ENCODE measurements at regions not wholly inside any gene's neighbourhood (a gene's known extent, or its start where the extent isn't known, plus 50 kb on each side); places are given as distances from the start of the nearest gene placed in this dataset.

- H3K36me3 ChIP-seq (ENCODE audit: control insufficient read depth in 4 of 4, insufficient read depth in 4 of 4, low read length in 3 of 4): no peaks in the 10 kb centered on the region
- no CpG with 5 or more reads among the region's 2 CpGs for WGBS (ENCODE audit: insufficient coverage)
- peaks cover 0 to 3% (median 0%) of the 10 kb centered on the region in 5 experiments for H3K9me3 ChIP-seq (ENCODE audit: control extremely low read depth in 1 of 5, control insufficient read depth in 4 of 5, insufficient read depth in 2 of 5, low read depth in 1 of 5, low read length in 4 of 5)
- no peaks in the 10 kb centered on the region for H3K27me3 ChIP-seq (replicated peaks in 2 of 5; ENCODE audit: control insufficient read depth in 4 of 5, insufficient read depth in 5 of 5, low read length in 4 of 5)
- POLR2A ChIA-PET: no interaction called here
- H3K4me1 ChIP-seq (ENCODE audit: control extremely low read depth in 1 of 4, control insufficient read depth in 4 of 4, insufficient read depth in 4 of 4, low read length in 3 of 4): peaks cover 0 to 5% (median 0%) of the 10 kb centered on the region in 4 experiments
- CTCF ChIA-PET: interaction anchor here (0.6 to 1.3 kb wide), 2 partner anchors 22 to 73 kb away, joined by 3 to 4 read pairs; no protein-coding TSS in a partner anchor
- no peak for DNase-seq
- H3K27ac ChIP-seq (ENCODE audit: insufficient read depth in 1 of 2, low read depth in 1 of 2, low read length in 2 of 2, poor library complexity in 1 of 2, severe bottlenecking in 2 of 2): no peak overlapping the region
- H3K4me3 ChIP-seq (ENCODE audit: control insufficient read depth in 1 of 7, extremely low read depth in 1 of 7, insufficient read depth in 4 of 7, low read depth in 2 of 7, low read length in 6 of 7): no peak overlapping the region
Measured at GRCh38 chr11:123284454-123284853, 89.4 kb upstream of the CLMP start.

GRCh38 chr11:123282597-123282996 lies 87.5 kb upstream of the CLMP start:
- H3K9me3 ChIP-seq (ENCODE audit: control extremely low read depth in 1 of 5, control insufficient read depth in 4 of 5, insufficient read depth in 2 of 5, low read depth in 1 of 5, low read length in 4 of 5): peaks cover 0 to 3% (median 0%) of the 10 kb centered on the region in 5 experiments
- 100% methylated on average over 3 of the region's 6 CpGs for WGBS (ENCODE audit: insufficient coverage)
- H3K36me3 ChIP-seq (ENCODE audit: control insufficient read depth in 4 of 4, insufficient read depth in 4 of 4, low read length in 3 of 4): no peaks in the 10 kb centered on the region
- ChIA-PET POLR2A (no interaction called here), CTCF (interaction anchor here (1.1 kb wide), 1 partner anchor 20 kb away, joined by 3 read pairs; no protein-coding TSS in a partner anchor)
- H3K4me1 ChIP-seq (ENCODE audit: control extremely low read depth in 1 of 4, control insufficient read depth in 4 of 4, insufficient read depth in 4 of 4, low read length in 3 of 4): peaks cover 0 to 5% (median 0%) of the 10 kb centered on the region in 4 experiments
- H3K4me3 ChIP-seq (ENCODE audit: control insufficient read depth in 1 of 7, extremely low read depth in 1 of 7, insufficient read depth in 4 of 7, low read depth in 2 of 7, low read length in 6 of 7): no peak overlapping the region
- H3K27ac ChIP-seq (ENCODE audit: insufficient read depth in 1 of 2, low read depth in 1 of 2, low read length in 2 of 2, poor library complexity in 1 of 2, severe bottlenecking in 2 of 2): no peak overlapping the region
- DNase-seq: no peak
- H3K27me3 ChIP-seq (replicated peaks in 2 of 5; ENCODE audit: control insufficient read depth in 4 of 5, insufficient read depth in 5 of 5, low read length in 4 of 5): no peaks in the 10 kb centered on the region

GRCh38 chr11:123273616-123274015 lies 78.6 kb upstream of the CLMP start:
- POLR2A ChIA-PET: no interaction called here
- DNase-seq: no peak
- H3K27ac ChIP-seq (ENCODE audit: insufficient read depth in 1 of 2, low read depth in 1 of 2, low read length in 2 of 2, poor library complexity in 1 of 2, severe bottlenecking in 2 of 2): no peak overlapping the region
- no peaks in the 10 kb centered on the region for H3K36me3 ChIP-seq (ENCODE audit: control insufficient read depth in 4 of 4, insufficient read depth in 4 of 4, low read length in 3 of 4)
- no peaks in the 10 kb centered on the region for H3K27me3 ChIP-seq (replicated peaks in 2 of 5; ENCODE audit: control insufficient read depth in 4 of 5, insufficient read depth in 5 of 5, low read length in 4 of 5)
- H3K4me1 ChIP-seq (ENCODE audit: control extremely low read depth in 1 of 4, control insufficient read depth in 4 of 4, insufficient read depth in 4 of 4, low read length in 3 of 4): no peaks in the 10 kb centered on the region
- WGBS (ENCODE audit: insufficient coverage): 100% methylated on average over 1 of the region's 2 CpGs
- no peaks in the 10 kb centered on the region for H3K9me3 ChIP-seq (ENCODE audit: control extremely low read depth in 1 of 5, control insufficient read depth in 4 of 5, insufficient read depth in 2 of 5, low read depth in 1 of 5, low read length in 4 of 5)
- no peak overlapping the region for H3K4me3 ChIP-seq (ENCODE audit: control insufficient read depth in 1 of 7, extremely low read depth in 1 of 7, insufficient read depth in 4 of 7, low read depth in 2 of 7, low read length in 6 of 7)
- CTCF ChIA-PET: interaction anchor here (1.2 to 1.3 kb wide), 2 partner anchors 26 to 27 kb away, joined by 3 read pairs; no protein-coding TSS in a partner anchor

DNA sequence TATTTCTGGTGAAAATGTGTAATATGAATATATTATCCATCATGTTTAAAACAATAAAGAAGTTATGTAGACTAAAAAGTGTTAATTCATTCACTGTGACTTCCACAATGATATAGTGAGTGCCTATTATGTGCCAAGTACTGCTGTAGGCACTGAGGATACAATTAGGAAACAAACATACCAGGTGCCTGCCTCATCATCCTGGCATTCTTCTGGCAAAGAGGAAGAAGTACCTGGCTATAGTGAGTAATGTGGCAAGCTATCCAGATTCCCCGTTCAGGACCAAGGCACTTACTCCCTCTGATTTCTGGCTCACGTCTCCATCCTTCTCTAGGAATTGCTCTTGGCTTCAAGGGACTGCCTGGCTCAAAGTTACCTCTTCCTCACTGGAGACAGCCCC lies 77.5 kb upstream of the CLMP start:
- Histone ChIP-seq H3K4me1 (ENCODE audit: control extremely low read depth in 1 of 4, control insufficient read depth in 4 of 4, insufficient read depth in 4 of 4, low read length in 3 of 4) (peaks cover 0 to 6% (median 0%) of the 10 kb centered on the region in 4 experiments), H3K27ac (ENCODE audit: insufficient read depth in 1 of 2, low read depth in 1 of 2, low read length in 2 of 2, poor library complexity in 1 of 2, severe bottlenecking in 2 of 2) (no peak overlapping the region), H3K36me3 (ENCODE audit: control insufficient read depth in 4 of 4, insufficient read depth in 4 of 4, low read length in 3 of 4) (no peaks in the 10 kb centered on the region), H3K9me3 (ENCODE audit: control extremely low read depth in 1 of 5, control insufficient read depth in 4 of 5, insufficient read depth in 2 of 5, low read depth in 1 of 5, low read length in 4 of 5) (no peaks in the 10 kb centered on the region), H3K4me3 (ENCODE audit: control insufficient read depth in 1 of 7, extremely low read depth in 1 of 7, insufficient read depth in 4 of 7, low read depth in 2 of 7, low read length in 6 of 7) (no peak overlapping the region), H3K27me3 (replicated peaks in 2 of 5; ENCODE audit: control insufficient read depth in 4 of 5, insufficient read depth in 5 of 5, low read length in 4 of 5) (no peaks in the 10 kb centered on the region)
- ChIA-PET POLR2A (no interaction called here), CTCF (interaction anchor here (1.0 kb wide), 1 partner anchor 10 kb away, joined by 3 read pairs; no protein-coding TSS in a partner anchor)
- WGBS (ENCODE audit: insufficient coverage): 88% methylated on average over 2 of the region's 2 CpGs
- no peak for DNase-seq

- no peak overlapping the region for H3K27ac ChIP-seq (ENCODE audit: insufficient read depth in 1 of 2, low read depth in 1 of 2, low read length in 2 of 2, poor library complexity in 1 of 2, severe bottlenecking in 2 of 2)
- CTCF ChIA-PET: interaction anchor here (1.0 kb wide), 1 partner anchor 21 kb away, joined by 4 read pairs; no protein-coding TSS in a partner anchor
- POLR2A ChIA-PET: interaction anchor here (0.6 kb wide), 1 partner anchor 407 kb away, joined by 5 read pairs; no protein-coding TSS in a partner anchor
- 81% methylated on average over 6 of the region's 6 CpGs for WGBS (ENCODE audit: insufficient coverage)
- H3K9me3 ChIP-seq (ENCODE audit: control extremely low read depth in 1 of 5, control insufficient read depth in 4 of 5, insufficient read depth in 2 of 5, low read depth in 1 of 5, low read length in 4 of 5): no peaks in the 10 kb centered on the region
- H3K27me3 ChIP-seq (replicated peaks in 2 of 5; ENCODE audit: control insufficient read depth in 4 of 5, insufficient read depth in 5 of 5, low read length in 4 of 5): no peaks in the 10 kb centered on the region
- no peak overlapping the region for H3K4me3 ChIP-seq (ENCODE audit: control insufficient read depth in 1 of 7, extremely low read depth in 1 of 7, insufficient read depth in 4 of 7, low read depth in 2 of 7, low read length in 6 of 7)
- peaks cover 8 to 27% (median 22%) of the 10 kb centered on the region in 4 experiments for H3K4me1 ChIP-seq (ENCODE audit: control extremely low read depth in 1 of 4, control insufficient read depth in 4 of 4, insufficient read depth in 4 of 4, low read length in 3 of 4)
- DNase-seq: no peak
- H3K36me3 ChIP-seq (ENCODE audit: control insufficient read depth in 4 of 4, insufficient read depth in 4 of 4, low read length in 3 of 4): no peaks in the 10 kb centered on the region
Measured at GRCh38 chr11:123268156-123268555, 73.1 kb upstream of the CLMP start.

DNA sequence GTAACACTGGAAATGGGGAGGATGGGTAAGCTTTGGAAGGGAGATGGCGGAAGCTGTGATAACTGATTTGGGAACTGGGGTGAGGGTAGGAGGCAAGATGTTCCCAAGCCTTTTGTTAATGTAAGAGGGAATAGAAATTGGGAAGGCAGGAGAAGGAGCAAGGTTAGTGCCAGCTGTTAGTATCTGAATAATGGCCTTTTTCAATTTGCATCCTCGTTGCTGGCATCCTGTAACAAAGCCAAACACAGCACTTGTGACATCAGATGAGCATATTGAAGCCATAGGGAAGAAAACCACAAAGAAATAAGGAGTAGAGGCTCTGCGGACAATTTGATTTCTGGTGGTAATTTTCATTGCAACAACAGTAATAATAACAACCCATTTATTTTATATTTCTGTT lies 70.9 kb upstream of the CLMP start:
- no peaks in the 10 kb centered on the region for H3K27me3 ChIP-seq (replicated peaks in 2 of 5; ENCODE audit: control insufficient read depth in 4 of 5, insufficient read depth in 5 of 5, low read length in 4 of 5)
- no peaks in the 10 kb centered on the region for H3K9me3 ChIP-seq (ENCODE audit: control extremely low read depth in 1 of 5, control insufficient read depth in 4 of 5, insufficient read depth in 2 of 5, low read depth in 1 of 5, low read length in 4 of 5)
- WGBS (ENCODE audit: insufficient coverage): 94% methylated on average over 2 of the region's 3 CpGs
- peaks cover 8 to 35% (median 26%) of the 10 kb centered on the region in 4 experiments for H3K4me1 ChIP-seq (ENCODE audit: control extremely low read depth in 1 of 4, control insufficient read depth in 4 of 4, insufficient read depth in 4 of 4, low read length in 3 of 4)
- CTCF ChIA-PET: no interaction called here
- H3K36me3 ChIP-seq (ENCODE audit: control insufficient read depth in 4 of 4, insufficient read depth in 4 of 4, low read length in 3 of 4): no peaks in the 10 kb centered on the region
- DNase-seq: no peak
- H3K4me3 ChIP-seq (ENCODE audit: control insufficient read depth in 1 of 7, extremely low read depth in 1 of 7, insufficient read depth in 4 of 7, low read depth in 2 of 7, low read length in 6 of 7): no peak overlapping the region
- no peak overlapping the region for H3K27ac ChIP-seq (ENCODE audit: insufficient read depth in 1 of 2, low read depth in 1 of 2, low read length in 2 of 2, poor library complexity in 1 of 2, severe bottlenecking in 2 of 2)
- POLR2A ChIA-PET: no interaction called here

GRCh38 chr11:123264431-123264780 lies 69.4 kb upstream of the CLMP start:
- POLR2A ChIA-PET: no interaction called here
- CTCF ChIA-PET: interaction anchor here (1.9 to 2.3 kb wide), 2 partner anchors 17 to 161 kb away, joined by 5 to 6 read pairs; no protein-coding TSS in a partner anchor
- 0% methylated on average over 3 of the region's 3 CpGs for WGBS (ENCODE audit: insufficient coverage)

More at GRCh38 chr11:123264431-123264780, 69.4 kb upstream of the CLMP start:
- Histone ChIP-seq H3K27me3 (replicated peaks in 2 of 5; ENCODE audit: control insufficient read depth in 4 of 5, insufficient read depth in 5 of 5, low read length in 4 of 5) (no peaks in the 10 kb centered on the region), H3K36me3 (ENCODE audit: control insufficient read depth in 4 of 4, insufficient read depth in 4 of 4, low read length in 3 of 4) (no peaks in the 10 kb centered on the region), H3K9me3 (ENCODE audit: control extremely low read depth in 1 of 5, control insufficient read depth in 4 of 5, insufficient read depth in 2 of 5, low read depth in 1 of 5, low read length in 4 of 5) (no peaks in the 10 kb centered on the region), H3K4me1 (ENCODE audit: control extremely low read depth in 1 of 4, control insufficient read depth in 4 of 4, insufficient read depth in 4 of 4, low read length in 3 of 4) (peaks cover 8 to 35% (median 26%) of the 10 kb centered on the region in 4 experiments), H3K27ac (ENCODE audit: insufficient read depth in 1 of 2, low read depth in 1 of 2, low read length in 2 of 2, poor library complexity in 1 of 2, severe bottlenecking in 2 of 2) (no peak overlapping the region), H3K4me3 (ENCODE audit: control insufficient read depth in 1 of 7, extremely low read depth in 1 of 7, insufficient read depth in 4 of 7, low read depth in 2 of 7, low read length in 6 of 7) (peak overlapping the region in 3 of 7 experiments; percentile 28 to 46 (median 41))
- DNase-seq: peak in 2 of 3 donors; percentile 47 to 65
